Stomach smooth muscle (tissue), 2 donors: ENCODE measurements at regions not wholly inside any gene's neighbourhood (a gene's known extent, or its start where the extent isn't known, plus 50 kb on each side); places are given as distances from the start of the nearest gene placed in this dataset.

Experiments
- H3K27ac ChIP-seq: one replicate; pipeline ENCODE4 v1.7.0; 2013; ENCODE audit warnings: mild to moderate bottlenecking, low read length, inconsistent platforms
- H3K27me3 ChIP-seq, 2 donors: one replicate each; pipeline ENCODE4 v1.7.0; 2013; ENCODE audit warnings: low read length in 2 of 2; ENCODE audit not compliant: insufficient read depth in 2 of 2, control insufficient read depth in 1 of 2
- H3K36me3 ChIP-seq, 2 donors: one replicate each; pipeline ENCODE4 v1.7.0; 2013; ENCODE audit warnings: low read length in 2 of 2; ENCODE audit not compliant: control insufficient read depth in 2 of 2, insufficient read depth in 2 of 2
- H3K4me1 ChIP-seq: one replicate; pipeline ENCODE4 v1.7.0; 2013; ENCODE audit warnings: low read length; ENCODE audit not compliant: control insufficient read depth, insufficient read depth
- H3K4me3 ChIP-seq, 2 donors: one replicate each; pipeline ENCODE4 v1.7.0; 2013; ENCODE audit warnings: low read length in 2 of 2
- H3K9ac ChIP-seq, 2 donors: one replicate each; pipeline ENCODE4 v1.7.0; 2013; ENCODE audit warnings: low read length in 2 of 2, mild to moderate bottlenecking in 1 of 2
- H3K9me3 ChIP-seq, 2 donors: one replicate each; pipeline ENCODE4 v1.7.0; 2013; ENCODE audit warnings: low read length in 2 of 2; ENCODE audit not compliant: control insufficient read depth in 2 of 2
- donor health status: healthy.
- donor health status: Pancreatic carcinoma.

- H3K36me3 ChIP-seq, result peaks cover 29% of the 10 kb centered on the region in 2 donors
- no peak overlapping the region for H3K4me3 ChIP-seq
- peak overlapping the region; percentile 76 for H3K27ac ChIP-seq
- no peaks in the 10 kb centered on the region for H3K27me3 ChIP-seq
- peaks cover 16% of the 10 kb centered on the region for H3K4me1 ChIP-seq
- no peaks in the 10 kb centered on the region for H3K9me3 ChIP-seq
- H3K9ac ChIP-seq, result peak overlapping the region in 1 of 2 donors; percentile 2
Observed at GRCh38 chr11:10619131-10619680, 50.7 kb upstream of the LYVE1 start.

GRCh38 chr11:10618490-10618889 is 50.0 kb upstream of the LYVE1 start:
- Histone ChIP-seq H3K27me3 (no peaks in the 10 kb centered on the region), H3K9ac (no peak overlapping the region), H3K36me3 (peaks cover 24 to 27% of the 10 kb centered on the region in 2 donors), H3K27ac (peak overlapping the region; percentile 76), H3K4me3 (no peak overlapping the region), H3K4me1 (peaks cover 10% of the 10 kb centered on the region), H3K9me3 (no peaks in the 10 kb centered on the region)
